Activated T-cell treated with anti-CD3 and anti-CD28 coated beads, Interleukin-2, amount 50 U/mL, for 24 hours (primary cell): ENCODE measurements at regions not wholly inside any gene's neighbourhood (a gene's known extent, or its start where the extent isn't known, plus 50 kb on each side); places are given as distances from the start of the nearest gene placed in this dataset.

ENCODE experiments used
- DNase-seq: peaks from one replicate; pipeline ENCODE4 v3.0.0-alpha.2; 2020
- H3K27ac Mint-ChIP-seq: 2 replicates; pipeline ENCODE4 v1.8.0; 2020; ENCODE audit warnings: mild to moderate bottlenecking, mixed read lengths
- H3K27me3 Mint-ChIP-seq: 2 replicates; pipeline ENCODE4 v1.8.0; 2020; ENCODE audit warnings: mixed read lengths
- H3K36me3 Mint-ChIP-seq: 2 replicates; pipeline ENCODE4 v1.8.0; 2020; ENCODE audit warnings: low read depth, mixed read lengths
- H3K4me1 Mint-ChIP-seq: 2 replicates; pipeline ENCODE4 v1.8.0; 2020; ENCODE audit warnings: low read depth, mixed read lengths
- H3K4me3 Mint-ChIP-seq: 2 replicates; pipeline ENCODE4 v1.8.0; 2020; ENCODE audit warnings: mild to moderate bottlenecking, moderate library complexity, mixed read lengths
- H3K9me3 Mint-ChIP-seq: 2 replicates; pipeline ENCODE4 v1.8.0; 2020; ENCODE audit warnings: mixed read lengths

- no peak for DNase-seq
- H3K27me3 Mint-ChIP-seq, result peaks cover 3% of the 10 kb centered on the region
- H3K27ac Mint-ChIP-seq, result no peak overlapping the region
- no peaks in the 10 kb centered on the region for H3K9me3 Mint-ChIP-seq
- H3K4me1 Mint-ChIP-seq, result no peaks in the 10 kb centered on the region
- H3K36me3 Mint-ChIP-seq, result no peaks in the 10 kb centered on the region
- H3K4me3 Mint-ChIP-seq, result no peak overlapping the region
Measured at GRCh38 chr18:10278265-10278664, 176.2 kb upstream of the APCDD1 start.

- Mint-ChIP-seq H3K4me1 (no peaks in the 10 kb centered on the region), H3K36me3 (no peaks in the 10 kb centered on the region), H3K27me3 (peaks cover 3% of the 10 kb centered on the region), H3K27ac (no peak overlapping the region), H3K9me3 (no peaks in the 10 kb centered on the region), H3K4me3 (no peak overlapping the region)
- DNase-seq, result no peak
Measured at GRCh38 chr18:10279471-10279870, 175.0 kb upstream of the APCDD1 start.

- H3K4me3 Mint-ChIP-seq, result no peak overlapping the region
Measured at GRCh38 chr18:10279905-10280644, 174.4 kb upstream of the APCDD1 start.

GRCh38 chr18:10284540-10285282 lies 169.7 kb upstream of the APCDD1 start:
- H3K4me3 Mint-ChIP-seq, result no peak overlapping the region
- peaks cover 3% of the 10 kb centered on the region for H3K27me3 Mint-ChIP-seq
- no peak for DNase-seq
- no peak overlapping the region for H3K27ac Mint-ChIP-seq
- peaks cover 7% of the 10 kb centered on the region for H3K9me3 Mint-ChIP-seq
- H3K36me3 Mint-ChIP-seq, result no peaks in the 10 kb centered on the region
- H3K4me1 Mint-ChIP-seq, result no peaks in the 10 kb centered on the region

More at GRCh38 chr18:10279905-10280644, 174.4 kb upstream of the APCDD1 start:
- H3K9me3 Mint-ChIP-seq, result no peaks in the 10 kb centered on the region
- H3K4me1 Mint-ChIP-seq, result no peaks in the 10 kb centered on the region
- H3K36me3 Mint-ChIP-seq, result no peaks in the 10 kb centered on the region
- H3K27me3 Mint-ChIP-seq, result peaks cover 3% of the 10 kb centered on the region
- DNase-seq, result no peak
- no peak overlapping the region for H3K27ac Mint-ChIP-seq

- Mint-ChIP-seq H3K27me3 (peaks cover 3% of the 10 kb centered on the region), H3K4me1 (no peaks in the 10 kb centered on the region), H3K9me3 (peaks cover 7% of the 10 kb centered on the region), H3K36me3 (no peaks in the 10 kb centered on the region), H3K27ac (no peak overlapping the region), H3K4me3 (no peak overlapping the region)
- DNase-seq, result no peak
Measured at GRCh38 chr18:10285283-10285640, 169.2 kb upstream of the APCDD1 start.

GRCh38 chr18:10286580-10287150 lies 167.8 kb upstream of the APCDD1 start:
- Mint-ChIP-seq H3K27ac (no peak overlapping the region), H3K4me1 (no peaks in the 10 kb centered on the region), H3K4me3 (no peak overlapping the region), H3K9me3 (peaks cover 7% of the 10 kb centered on the region), H3K27me3 (peaks cover 3% of the 10 kb centered on the region), H3K36me3 (no peaks in the 10 kb centered on the region)
- DNase-seq, result no peak

- Mint-ChIP-seq H3K27ac (no peak overlapping the region), H3K36me3 (no peaks in the 10 kb centered on the region), H3K27me3 (no peaks in the 10 kb centered on the region), H3K9me3 (peaks cover 7% of the 10 kb centered on the region), H3K4me3 (no peak overlapping the region), H3K4me1 (no peaks in the 10 kb centered on the region)
- no peak for DNase-seq
Measured at GRCh38 chr18:10289251-10289650, 165.2 kb upstream of the APCDD1 start.

- H3K9me3 Mint-ChIP-seq, result peaks cover 7% of the 10 kb centered on the region
- DNase-seq, result no peak
- no peaks in the 10 kb centered on the region for H3K27me3 Mint-ChIP-seq
- H3K36me3 Mint-ChIP-seq, result no peaks in the 10 kb centered on the region
- no peaks in the 10 kb centered on the region for H3K4me1 Mint-ChIP-seq
- no peak overlapping the region for H3K27ac Mint-ChIP-seq
- H3K4me3 Mint-ChIP-seq, result no peak overlapping the region
Measured at GRCh38 chr18:10289951-10290637, 164.3 kb upstream of the APCDD1 start.

GRCh38 chr18:10290638-10291235 lies 163.7 kb upstream of the APCDD1 start:
- peaks cover 7% of the 10 kb centered on the region for H3K9me3 Mint-ChIP-seq
- no peak overlapping the region for H3K4me3 Mint-ChIP-seq
- H3K4me1 Mint-ChIP-seq, result no peaks in the 10 kb centered on the region
- no peaks in the 10 kb centered on the region for H3K27me3 Mint-ChIP-seq
- no peak overlapping the region for H3K27ac Mint-ChIP-seq
- no peak for DNase-seq
- no peaks in the 10 kb centered on the region for H3K36me3 Mint-ChIP-seq

GRCh38 chr18:10291568-10291981 lies 162.9 kb upstream of the APCDD1 start:
- no peak overlapping the region for H3K4me3 Mint-ChIP-seq
- no peak overlapping the region for H3K27ac Mint-ChIP-seq
- peaks cover 7% of the 10 kb centered on the region for H3K9me3 Mint-ChIP-seq
- no peaks in the 10 kb centered on the region for H3K4me1 Mint-ChIP-seq
- no peaks in the 10 kb centered on the region for H3K36me3 Mint-ChIP-seq
- no peaks in the 10 kb centered on the region for H3K27me3 Mint-ChIP-seq
- no peak for DNase-seq

- Mint-ChIP-seq H3K4me3 (no peak overlapping the region), H3K36me3 (no peaks in the 10 kb centered on the region), H3K9me3 (no peaks in the 10 kb centered on the region), H3K27me3 (peaks cover 3% of the 10 kb centered on the region), H3K27ac (no peak overlapping the region), H3K4me1 (no peaks in the 10 kb centered on the region)
- DNase-seq, result no peak
Measured at GRCh38 chr18:10293966-10294365, 160.5 kb upstream of the APCDD1 start.

- H3K36me3 Mint-ChIP-seq, result no peaks in the 10 kb centered on the region
- peaks cover 3% of the 10 kb centered on the region for H3K27me3 Mint-ChIP-seq
- H3K9me3 Mint-ChIP-seq, result no peaks in the 10 kb centered on the region
- no peak overlapping the region for H3K4me3 Mint-ChIP-seq
- no peak for DNase-seq
- no peak overlapping the region for H3K27ac Mint-ChIP-seq
- H3K4me1 Mint-ChIP-seq, result no peaks in the 10 kb centered on the region
Measured at GRCh38 chr18:10295751-10296150, 158.7 kb upstream of the APCDD1 start.

- H3K27ac Mint-ChIP-seq, result no peak overlapping the region
- H3K4me3 Mint-ChIP-seq, result no peak overlapping the region
- no peaks in the 10 kb centered on the region for H3K36me3 Mint-ChIP-seq
- H3K4me1 Mint-ChIP-seq, result no peaks in the 10 kb centered on the region
- no peaks in the 10 kb centered on the region for H3K9me3 Mint-ChIP-seq
- H3K27me3 Mint-ChIP-seq, result peaks cover 3% of the 10 kb centered on the region
- no peak for DNase-seq
Measured at GRCh38 chr18:10296491-10296890, 157.9 kb upstream of the APCDD1 start.

GRCh38 chr18:10297086-10297485 lies 157.3 kb upstream of the APCDD1 start:
- no peak for DNase-seq
- Mint-ChIP-seq H3K4me1 (no peaks in the 10 kb centered on the region), H3K9me3 (no peaks in the 10 kb centered on the region), H3K36me3 (no peaks in the 10 kb centered on the region), H3K27ac (no peak overlapping the region), H3K4me3 (no peak overlapping the region), H3K27me3 (peaks cover 3% of the 10 kb centered on the region)
